GM23338 (cell line): ENCODE measurements at regions not wholly inside any gene's neighbourhood (a gene's known extent, or its start where the extent isn't known, plus 50 kb on each side); places are given as distances from the start of the nearest gene placed in this dataset.

Source experiments
- ATAC-seq: fragments of 200-7000 bp; cut with Tn5 transposase; 3 replicates; pipeline ENCODE4 v1.9.1; 2020
- DNase-seq: peaks from one replicate; pipeline ENCODE4 v3.0.0-alpha.2; 2015; ENCODE audit warnings: low spot score
- H2AFZ ChIP-seq: fragments of 200-600 bp; sonication (generic); 2 replicates; pipeline ENCODE4 v1.8.0; 2016; ENCODE audit warnings: antibody characterized with exemption, mild to moderate bottlenecking, moderate library complexity
- H3F3A ChIP-seq: fragments of 200-600 bp; sonication (generic); replicated peaks from 2 replicates; pipeline ENCODE4 v1.8.0; 2017; ENCODE audit warnings: antibody characterized with exemption, mixed run types, low read depth
- H3K27ac ChIP-seq: fragments of 200-600 bp; sonication (generic); 2 replicates; pipeline ENCODE4 v1.6.1; 2016; ENCODE audit warnings: low read depth
- H3K27me3 ChIP-seq: fragments of 200-600 bp; sonication (generic); 2 replicates; pipeline ENCODE4 v1.8.0; 2016; ENCODE audit warnings: mild to moderate bottlenecking, mixed run types, moderate library complexity; ENCODE audit not compliant: insufficient read depth
- H3K36me3 ChIP-seq: fragments of 200-600 bp; sonication (generic); 2 replicates; pipeline ENCODE4 v1.8.0; 2016; ENCODE audit warnings: mild to moderate bottlenecking; ENCODE audit not compliant: insufficient read depth
- H3K4me1 ChIP-seq: fragments of 200-600 bp; sonication (generic); 2 replicates; pipeline ENCODE4 v1.8.0; 2016; ENCODE audit warnings: mild to moderate bottlenecking, moderate library complexity; ENCODE audit not compliant: insufficient read depth
- H3K4me2 ChIP-seq: fragments of 200-600 bp; sonication (generic); 2 replicates; pipeline ENCODE4 v1.7.1; 2017; ENCODE audit warnings: mixed run types
- H3K4me3 ChIP-seq: fragments of 200-600 bp; sonication (generic); 2 replicates; pipeline ENCODE4 v1.6.1; 2016; ENCODE audit warnings: mixed run types
- H3K79me2 ChIP-seq: fragments of 200-600 bp; sonication (generic); replicated peaks from 2 replicates; pipeline ENCODE4 v1.8.0; 2017; ENCODE audit warnings: mild to moderate bottlenecking; ENCODE audit not compliant: insufficient read depth
- H3K9me2 ChIP-seq: fragments of 200-600 bp; sonication (generic); 2 replicates; pipeline ENCODE4 v1.8.0; 2017; ENCODE audit not compliant: insufficient read depth
- H4K20me1 ChIP-seq: fragments of 200-600 bp; sonication (generic); replicated peaks from 2 replicates; pipeline ENCODE4 v1.8.0; 2017; ENCODE audit warnings: mild to moderate bottlenecking; ENCODE audit not compliant: insufficient read depth
- H3K27ac Mint-ChIP-seq: 2 replicates; pipeline ENCODE4 v1.8.0; 2020; ENCODE audit warnings: inconsistent platforms, mild to moderate bottlenecking, moderate library complexity, mixed read lengths
- H3K27me3 Mint-ChIP-seq: 3 replicates; pipeline ENCODE4 v1.8.0; 2022; ENCODE audit warnings: low read depth, mild to moderate bottlenecking, moderate library complexity, mixed read lengths, inconsistent platforms; ENCODE audit not compliant: insufficient read depth, poor library complexity
- H3K36me3 Mint-ChIP-seq: 3 replicates; pipeline ENCODE4 v1.8.0; 2021; ENCODE audit warnings: low read depth, mild to moderate bottlenecking, inconsistent platforms, moderate library complexity, mixed read lengths
- H3K4me1 Mint-ChIP-seq: 3 replicates; pipeline ENCODE4 v1.8.0; 2020; ENCODE audit warnings: mild to moderate bottlenecking, inconsistent platforms, mixed read lengths
- H3K4me3 Mint-ChIP-seq: 3 replicates; pipeline ENCODE4 v1.8.0; 2021; ENCODE audit warnings: moderate library complexity, mild to moderate bottlenecking, inconsistent platforms, mixed read lengths
- H3K9me3 Mint-ChIP-seq: 3 replicates; pipeline ENCODE4 v1.8.0; 2020; ENCODE audit warnings: moderate library complexity, mild to moderate bottlenecking, inconsistent platforms, mixed read lengths
- CREB1 ChIP-seq: fragments of 250-450 bp; sonication (Bioruptor Pico); IDR thresholded peaks from 2 replicates; pipeline ENCODE4 v1.5.0; 2020; ENCODE audit warnings: low read depth, mild to moderate bottlenecking, moderate library complexity
- EZH2 ChIP-seq: fragments of 200-600 bp; sonication (generic); IDR thresholded peaks from one replicate; pipeline ENCODE4 v1.8.0; 2017; ENCODE audit warnings: antibody characterized with exemption, mild to moderate bottlenecking, low read depth; ENCODE audit not compliant: unreplicated experiment
- EZH2phosphoT487 ChIP-seq: fragments of 200-600 bp; sonication (generic); IDR thresholded peaks from one replicate; pipeline ENCODE4 v1.8.1; 2018; ENCODE audit warnings: antibody characterized with exemption; ENCODE audit not compliant: unreplicated experiment
- JUNB ChIP-seq: IDR thresholded peaks from one replicate; pipeline ENCODE4 v1.6.1; 2016; ENCODE audit warnings: antibody characterized with exemption; ENCODE audit not compliant: unreplicated experiment
- NANOG ChIP-seq: IDR thresholded peaks from 2 replicates; pipeline ENCODE4 v1.6.1; 2016; ENCODE audit warnings: antibody characterized with exemption, borderline replicate concordance
- POLR2AphosphoS5 ChIP-seq: IDR thresholded peaks from 2 replicates; pipeline ENCODE4 v1.6.1; 2016; ENCODE audit warnings: antibody characterized with exemption, low read depth
- STAT1 ChIP-seq: IDR thresholded peaks from one replicate; pipeline ENCODE4 v1.6.1; 2016; ENCODE audit warnings: antibody characterized with exemption; ENCODE audit not compliant: unreplicated experiment
- ZNF331 ChIP-seq: fragments of 250-450 bp; sonication (Bioruptor Pico); IDR thresholded peaks from 2 replicates; pipeline ENCODE4 v1.5.0; 2020; ENCODE audit warnings: low read depth, mild to moderate bottlenecking, moderate library complexity
- TF ChIP-seq, protein P1 (sequence below): IDR thresholded peaks from 2 replicates; pipeline ENCODE4 v1.6.1; 2016; ENCODE audit warnings: antibody characterized with exemption
- TF ChIP-seq, protein P2 (sequence below): IDR thresholded peaks from one replicate; pipeline ENCODE4 v1.6.1; 2018; ENCODE audit warnings: antibody characterized with exemption; ENCODE audit not compliant: unreplicated experiment

- H3K27me3 ChIP-seq: no peaks in the 10 kb centered on the region
- H3F3A ChIP-seq: no peaks in the 10 kb centered on the region
- no peak overlapping the region for H3K4me3 Mint-ChIP-seq
- DNase-seq: no peak
- H3K27ac ChIP-seq: no peak overlapping the region
- H3K36me3 Mint-ChIP-seq: no peaks in the 10 kb centered on the region
- no peaks in the 10 kb centered on the region for H3K79me2 ChIP-seq
- H3K9me2 ChIP-seq: no peaks in the 10 kb centered on the region
- peaks cover 5% of the 10 kb centered on the region for H3K27me3 Mint-ChIP-seq
- TF ChIP-seq, protein P1, sequence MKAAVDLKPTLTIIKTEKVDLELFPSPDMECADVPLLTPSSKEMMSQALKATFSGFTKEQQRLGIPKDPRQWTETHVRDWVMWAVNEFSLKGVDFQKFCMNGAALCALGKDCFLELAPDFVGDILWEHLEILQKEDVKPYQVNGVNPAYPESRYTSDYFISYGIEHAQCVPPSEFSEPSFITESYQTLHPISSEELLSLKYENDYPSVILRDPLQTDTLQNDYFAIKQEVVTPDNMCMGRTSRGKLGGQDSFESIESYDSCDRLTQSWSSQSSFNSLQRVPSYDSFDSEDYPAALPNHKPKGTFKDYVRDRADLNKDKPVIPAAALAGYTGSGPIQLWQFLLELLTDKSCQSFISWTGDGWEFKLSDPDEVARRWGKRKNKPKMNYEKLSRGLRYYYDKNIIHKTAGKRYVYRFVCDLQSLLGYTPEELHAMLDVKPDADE: no peak
- TF ChIP-seq NANOG (no peak), CREB1 (CRISPR knock-in tag) (no peak), ZNF331 (no peak), STAT1 (no peak), EZH2 (no peak), EZH2phosphoT487 (no peak), JUNB (no peak)
- H4K20me1 ChIP-seq: no peaks in the 10 kb centered on the region
- peaks cover 14% of the 10 kb centered on the region for H3K4me1 Mint-ChIP-seq
- H3K4me2 ChIP-seq: no peak overlapping the region
- H3K36me3 ChIP-seq: no peaks in the 10 kb centered on the region
- ATAC-seq: no peak
- H3K4me1 ChIP-seq: no peaks in the 10 kb centered on the region
- no peak overlapping the region for H2AFZ ChIP-seq
- H3K4me3 ChIP-seq: no peak overlapping the region
- peaks cover 3% of the 10 kb centered on the region; the same call in 1 of the 3 replicates for H3K9me3 Mint-ChIP-seq
- H3K27ac Mint-ChIP-seq: no peak overlapping the region
These were observed 131.6 kb upstream of the B3GAT1 start for GRCh38 chr11:134543645-134544044.

GRCh38 chr11:134543241-134543640, 131.2 kb upstream of the B3GAT1 start:
- Histone ChIP-seq H3K4me3 (no peak overlapping the region), H3K9me2 (no peaks in the 10 kb centered on the region), H3K36me3 (no peaks in the 10 kb centered on the region), H3K27ac (no peak overlapping the region), H4K20me1 (no peaks in the 10 kb centered on the region), H3F3A (no peaks in the 10 kb centered on the region), H2AFZ (peak overlapping the region; percentile 66; the same call in 1 of the 2 replicates), H3K4me2 (no peak overlapping the region), H3K4me1 (no peaks in the 10 kb centered on the region), H3K79me2 (no peaks in the 10 kb centered on the region), H3K27me3 (no peaks in the 10 kb centered on the region)
- DNase-seq: no peak
- H3K27me3 Mint-ChIP-seq: peaks cover 5% of the 10 kb centered on the region
- ATAC-seq: peak; percentile 47
- H3K36me3 Mint-ChIP-seq: no peaks in the 10 kb centered on the region
- H3K27ac Mint-ChIP-seq: no peak overlapping the region
- peaks cover 3% of the 10 kb centered on the region; the same call in 1 of the 3 replicates for H3K9me3 Mint-ChIP-seq
- peaks cover 19% of the 10 kb centered on the region for H3K4me1 Mint-ChIP-seq
- H3K4me3 Mint-ChIP-seq: no peak overlapping the region
- TF ChIP-seq, protein P1: no peak
- TF ChIP-seq NANOG (no peak), STAT1 (no peak), POLR2AphosphoS5 (no peak), JUNB (no peak), ZNF331 (no peak), EZH2phosphoT487 (no peak), EZH2 (no peak), CREB1 (CRISPR knock-in tag) (no peak)
- TF ChIP-seq, protein P2, sequence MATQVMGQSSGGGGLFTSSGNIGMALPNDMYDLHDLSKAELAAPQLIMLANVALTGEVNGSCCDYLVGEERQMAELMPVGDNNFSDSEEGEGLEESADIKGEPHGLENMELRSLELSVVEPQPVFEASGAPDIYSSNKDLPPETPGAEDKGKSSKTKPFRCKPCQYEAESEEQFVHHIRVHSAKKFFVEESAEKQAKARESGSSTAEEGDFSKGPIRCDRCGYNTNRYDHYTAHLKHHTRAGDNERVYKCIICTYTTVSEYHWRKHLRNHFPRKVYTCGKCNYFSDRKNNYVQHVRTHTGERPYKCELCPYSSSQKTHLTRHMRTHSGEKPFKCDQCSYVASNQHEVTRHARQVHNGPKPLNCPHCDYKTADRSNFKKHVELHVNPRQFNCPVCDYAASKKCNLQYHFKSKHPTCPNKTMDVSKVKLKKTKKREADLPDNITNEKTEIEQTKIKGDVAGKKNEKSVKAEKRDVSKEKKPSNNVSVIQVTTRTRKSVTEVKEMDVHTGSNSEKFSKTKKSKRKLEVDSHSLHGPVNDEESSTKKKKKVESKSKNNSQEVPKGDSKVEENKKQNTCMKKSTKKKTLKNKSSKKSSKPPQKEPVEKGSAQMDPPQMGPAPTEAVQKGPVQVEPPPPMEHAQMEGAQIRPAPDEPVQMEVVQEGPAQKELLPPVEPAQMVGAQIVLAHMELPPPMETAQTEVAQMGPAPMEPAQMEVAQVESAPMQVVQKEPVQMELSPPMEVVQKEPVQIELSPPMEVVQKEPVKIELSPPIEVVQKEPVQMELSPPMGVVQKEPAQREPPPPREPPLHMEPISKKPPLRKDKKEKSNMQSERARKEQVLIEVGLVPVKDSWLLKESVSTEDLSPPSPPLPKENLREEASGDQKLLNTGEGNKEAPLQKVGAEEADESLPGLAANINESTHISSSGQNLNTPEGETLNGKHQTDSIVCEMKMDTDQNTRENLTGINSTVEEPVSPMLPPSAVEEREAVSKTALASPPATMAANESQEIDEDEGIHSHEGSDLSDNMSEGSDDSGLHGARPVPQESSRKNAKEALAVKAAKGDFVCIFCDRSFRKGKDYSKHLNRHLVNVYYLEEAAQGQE: no peak
